Osteoblast (primary cell): ENCODE measurements at regions not wholly inside any gene's neighbourhood (a gene's known extent, or its start where the extent isn't known, plus 50 kb on each side); places are given as distances from the start of the nearest gene placed in this dataset.

Experiments
- DNase-seq: peaks from one replicate; pipeline ENCODE4 v3.0.0; 2011; ENCODE audit warnings: low spot score, mixed read lengths; ENCODE audit not compliant: insufficient read length; ENCODE audit errors: missing footprints
- H2AFZ ChIP-seq: 2 replicates; pipeline ENCODE4 v1.6.0; 2011; ENCODE audit warnings: mild to moderate bottlenecking, low read length
- H3K27ac ChIP-seq: 2 replicates; pipeline ENCODE4 v1.5.1; 2011; ENCODE audit warnings: mild to moderate bottlenecking, low read depth, low read length, moderate library complexity
- H3K27me3 ChIP-seq: 2 replicates; pipeline ENCODE4 v1.6.0; 2012; ENCODE audit warnings: mild to moderate bottlenecking, control low read depth, inconsistent platforms, low read length, moderate library complexity; ENCODE audit not compliant: insufficient read depth
- H3K36me3 ChIP-seq: 2 replicates; pipeline ENCODE4 v1.5.1; 2011; ENCODE audit warnings: mild to moderate bottlenecking, low read length, control low read depth, moderate library complexity; ENCODE audit not compliant: insufficient read depth
- H3K4me1 ChIP-seq: 2 replicates; pipeline ENCODE4 v1.5.1; 2011; ENCODE audit warnings: mild to moderate bottlenecking, low read length, control low read depth, moderate library complexity; ENCODE audit not compliant: insufficient read depth
- H3K4me2 ChIP-seq: 2 replicates; pipeline ENCODE4 v1.6.0; 2011; ENCODE audit warnings: mild to moderate bottlenecking, low read length; ENCODE audit not compliant: insufficient read depth
- H3K4me3 ChIP-seq: fragments of 200-600 bp; sonication (generic); 3 replicates; pipeline ENCODE4 v1.5.1; 2012; ENCODE audit warnings: mild to moderate bottlenecking, low read length, inconsistent platforms; ENCODE audit not compliant: insufficient read depth
- H3K79me2 ChIP-seq: 2 replicates; pipeline ENCODE4 v1.6.0; 2012; ENCODE audit warnings: mild to moderate bottlenecking, low read length, control low read depth, inconsistent platforms; ENCODE audit not compliant: insufficient read depth
- H3K9me3 ChIP-seq: 2 replicates; pipeline ENCODE4 v1.5.1; 2011; ENCODE audit warnings: low read depth, low read length, control low read depth
- H4K20me1 ChIP-seq: 2 replicates; pipeline ENCODE4 v1.6.0; 2012; ENCODE audit warnings: mild to moderate bottlenecking, low read length, control low read depth; ENCODE audit not compliant: insufficient read depth
- TF ChIP-seq, protein P1 (sequence below): IDR thresholded peaks from 2 replicates; pipeline ENCODE4 v1.5.1; 2011; ENCODE audit warnings: mild to moderate bottlenecking, low read depth, low read length, moderate library complexity; ENCODE audit errors: extremely low read depth

DNA sequence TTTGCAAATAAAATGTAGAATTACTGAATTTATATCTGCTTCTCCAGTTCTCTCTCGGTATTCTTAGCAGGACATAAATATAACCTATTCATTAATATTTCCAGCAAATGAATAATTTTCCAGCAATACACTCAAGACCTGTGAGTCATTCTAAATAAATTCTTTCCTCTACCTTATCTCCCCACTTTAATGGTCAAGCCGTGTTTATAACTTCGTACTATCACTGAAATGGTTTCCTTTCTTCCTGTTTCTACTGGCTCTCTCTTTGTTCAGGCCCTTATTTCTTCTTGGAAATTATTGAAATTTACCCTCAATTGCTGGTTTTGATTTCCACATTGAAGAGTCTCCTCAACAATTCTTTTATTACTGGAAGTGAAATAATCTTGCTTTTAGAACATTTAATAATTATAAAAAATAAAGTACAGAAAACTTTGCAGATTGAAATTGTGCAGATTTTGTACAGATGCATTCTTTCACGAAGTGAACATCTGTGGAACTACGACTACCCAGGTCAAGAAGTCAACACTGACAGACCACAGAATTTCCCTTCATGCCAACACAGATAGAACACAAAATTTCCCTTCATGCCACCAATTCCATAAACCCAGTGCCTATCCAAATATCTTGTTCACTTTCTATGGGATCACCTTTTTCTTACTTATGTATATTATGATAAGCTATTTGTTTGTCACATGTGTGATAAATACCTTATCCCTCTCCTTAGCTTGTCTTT is 205.7 kb downstream of the FAT4 start:
- H4K20me1 ChIP-seq = no peaks in the 10 kb centered on the region
- H3K79me2 ChIP-seq = no peaks in the 10 kb centered on the region
- TF ChIP-seq, protein P1, sequence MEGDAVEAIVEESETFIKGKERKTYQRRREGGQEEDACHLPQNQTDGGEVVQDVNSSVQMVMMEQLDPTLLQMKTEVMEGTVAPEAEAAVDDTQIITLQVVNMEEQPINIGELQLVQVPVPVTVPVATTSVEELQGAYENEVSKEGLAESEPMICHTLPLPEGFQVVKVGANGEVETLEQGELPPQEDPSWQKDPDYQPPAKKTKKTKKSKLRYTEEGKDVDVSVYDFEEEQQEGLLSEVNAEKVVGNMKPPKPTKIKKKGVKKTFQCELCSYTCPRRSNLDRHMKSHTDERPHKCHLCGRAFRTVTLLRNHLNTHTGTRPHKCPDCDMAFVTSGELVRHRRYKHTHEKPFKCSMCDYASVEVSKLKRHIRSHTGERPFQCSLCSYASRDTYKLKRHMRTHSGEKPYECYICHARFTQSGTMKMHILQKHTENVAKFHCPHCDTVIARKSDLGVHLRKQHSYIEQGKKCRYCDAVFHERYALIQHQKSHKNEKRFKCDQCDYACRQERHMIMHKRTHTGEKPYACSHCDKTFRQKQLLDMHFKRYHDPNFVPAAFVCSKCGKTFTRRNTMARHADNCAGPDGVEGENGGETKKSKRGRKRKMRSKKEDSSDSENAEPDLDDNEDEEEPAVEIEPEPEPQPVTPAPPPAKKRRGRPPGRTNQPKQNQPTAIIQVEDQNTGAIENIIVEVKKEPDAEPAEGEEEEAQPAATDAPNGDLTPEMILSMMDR = no peak
- no peaks in the 10 kb centered on the region for H3K27me3 ChIP-seq
- H3K27ac ChIP-seq = no peak overlapping the region
- H3K4me2 ChIP-seq = no peak overlapping the region
- no peaks in the 10 kb centered on the region for H3K9me3 ChIP-seq
- no peak overlapping the region for H3K4me3 ChIP-seq
- no peak overlapping the region for H2AFZ ChIP-seq
- DNase-seq = no peak
- no peaks in the 10 kb centered on the region for H3K4me1 ChIP-seq
- no peaks in the 10 kb centered on the region for H3K36me3 ChIP-seq

DNA sequence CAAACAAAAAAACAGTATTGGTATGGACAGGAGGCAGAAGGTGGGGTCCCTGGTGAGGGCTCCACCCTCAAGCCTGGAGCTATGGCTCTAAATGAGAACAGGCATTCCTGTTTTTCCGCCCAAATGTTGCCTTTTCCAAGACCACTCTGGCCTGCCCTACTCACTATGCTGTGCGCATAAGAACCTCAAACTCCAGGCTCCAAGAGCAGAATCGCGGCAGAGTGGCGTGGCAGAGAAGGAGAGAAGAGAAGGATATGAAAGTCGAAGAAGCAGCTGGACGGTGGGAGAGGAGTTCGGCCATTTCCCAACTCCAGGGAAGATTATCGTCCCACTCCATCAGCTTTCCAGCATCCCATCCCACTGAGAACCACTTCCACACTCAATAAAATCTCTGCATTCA is 207.8 kb downstream of the FAT4 start:
- TF ChIP-seq, protein P1 = no peak
- H3K4me2 ChIP-seq = no peak overlapping the region

DNA sequence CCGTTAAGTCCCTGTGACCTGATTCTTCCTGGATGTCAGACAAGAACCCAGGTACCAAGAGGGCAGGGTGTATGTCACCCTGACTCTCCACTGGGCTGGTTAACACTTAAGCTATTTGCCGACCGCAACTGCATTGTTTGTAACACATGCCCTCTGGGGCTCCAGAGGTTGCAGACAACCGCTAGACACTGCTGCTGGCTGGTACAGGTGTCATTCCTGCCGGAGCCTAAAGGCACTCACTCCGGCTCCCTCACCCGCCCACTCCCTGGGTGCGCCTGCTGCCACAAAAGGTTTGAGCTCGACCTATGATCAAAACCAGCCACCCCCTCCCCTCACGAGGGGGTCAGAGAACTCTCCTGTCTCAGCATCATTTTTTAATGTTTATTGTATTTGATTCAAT is 208.2 kb downstream of the FAT4 start:
- no peaks in the 10 kb centered on the region for H4K20me1 ChIP-seq
- DNase-seq = no peak

More for the DNA sequence above, 207.8 kb downstream of the FAT4 start:
- Histone ChIP-seq H4K20me1 (no peaks in the 10 kb centered on the region), H3K4me1 (no peaks in the 10 kb centered on the region), H3K9me3 (no peaks in the 10 kb centered on the region), H3K27me3 (no peaks in the 10 kb centered on the region), H3K4me3 (no peak overlapping the region), H3K27ac (no peak overlapping the region), H3K79me2 (no peaks in the 10 kb centered on the region), H3K36me3 (no peaks in the 10 kb centered on the region), H2AFZ (no peak overlapping the region)
- no peak for DNase-seq

DNA sequence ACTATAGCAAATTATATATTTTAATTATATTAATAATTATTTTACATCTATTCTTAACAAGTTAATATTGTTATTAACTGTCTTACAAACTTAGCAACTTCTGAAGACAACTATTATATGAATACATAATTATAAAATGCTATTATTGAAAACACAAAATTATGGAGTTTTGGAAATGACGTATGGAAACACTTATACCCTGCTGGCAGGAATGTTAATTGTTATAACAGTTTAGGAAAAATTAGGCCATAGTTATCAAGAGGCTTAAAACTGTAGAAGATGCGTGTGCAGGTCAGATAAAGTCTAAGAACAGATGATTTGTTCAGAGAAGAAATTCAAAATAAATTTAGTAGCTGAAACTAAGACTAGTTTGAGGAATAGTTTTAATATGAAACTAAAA is 211.7 kb downstream of the FAT4 start:
- Histone ChIP-seq H2AFZ (no peak overlapping the region), H3K27ac (no peak overlapping the region), H3K79me2 (no peaks in the 10 kb centered on the region), H4K20me1 (no peaks in the 10 kb centered on the region), H3K4me2 (no peak overlapping the region), H3K27me3 (no peaks in the 10 kb centered on the region), H3K4me3 (no peak overlapping the region), H3K9me3 (no peaks in the 10 kb centered on the region), H3K4me1 (no peaks in the 10 kb centered on the region), H3K36me3 (no peaks in the 10 kb centered on the region)
- TF ChIP-seq, protein P1 = peak; percentile 19
- DNase-seq = no peak

More for the DNA sequence above, 208.2 kb downstream of the FAT4 start:
- Histone ChIP-seq H3K27ac (no peak overlapping the region), H3K4me3 (no peak overlapping the region), H3K36me3 (no peaks in the 10 kb centered on the region), H3K4me2 (no peak overlapping the region), H3K79me2 (no peaks in the 10 kb centered on the region), H3K4me1 (no peaks in the 10 kb centered on the region), H2AFZ (no peak overlapping the region), H3K27me3 (no peaks in the 10 kb centered on the region), H3K9me3 (no peaks in the 10 kb centered on the region)
- TF ChIP-seq, protein P1 = no peak
